ENCODE measurements at regions not wholly inside any gene's neighbourhood (a gene's known extent, or its start where the extent isn't known, plus 50 kb on each side); places are given as distances from the start of the nearest gene placed in this dataset.

- DNase-seq = no peak
These were observed 349.0 kb downstream of the PCDH7 start for GRCh38 chr4:31069151-31069550.

DNA sequence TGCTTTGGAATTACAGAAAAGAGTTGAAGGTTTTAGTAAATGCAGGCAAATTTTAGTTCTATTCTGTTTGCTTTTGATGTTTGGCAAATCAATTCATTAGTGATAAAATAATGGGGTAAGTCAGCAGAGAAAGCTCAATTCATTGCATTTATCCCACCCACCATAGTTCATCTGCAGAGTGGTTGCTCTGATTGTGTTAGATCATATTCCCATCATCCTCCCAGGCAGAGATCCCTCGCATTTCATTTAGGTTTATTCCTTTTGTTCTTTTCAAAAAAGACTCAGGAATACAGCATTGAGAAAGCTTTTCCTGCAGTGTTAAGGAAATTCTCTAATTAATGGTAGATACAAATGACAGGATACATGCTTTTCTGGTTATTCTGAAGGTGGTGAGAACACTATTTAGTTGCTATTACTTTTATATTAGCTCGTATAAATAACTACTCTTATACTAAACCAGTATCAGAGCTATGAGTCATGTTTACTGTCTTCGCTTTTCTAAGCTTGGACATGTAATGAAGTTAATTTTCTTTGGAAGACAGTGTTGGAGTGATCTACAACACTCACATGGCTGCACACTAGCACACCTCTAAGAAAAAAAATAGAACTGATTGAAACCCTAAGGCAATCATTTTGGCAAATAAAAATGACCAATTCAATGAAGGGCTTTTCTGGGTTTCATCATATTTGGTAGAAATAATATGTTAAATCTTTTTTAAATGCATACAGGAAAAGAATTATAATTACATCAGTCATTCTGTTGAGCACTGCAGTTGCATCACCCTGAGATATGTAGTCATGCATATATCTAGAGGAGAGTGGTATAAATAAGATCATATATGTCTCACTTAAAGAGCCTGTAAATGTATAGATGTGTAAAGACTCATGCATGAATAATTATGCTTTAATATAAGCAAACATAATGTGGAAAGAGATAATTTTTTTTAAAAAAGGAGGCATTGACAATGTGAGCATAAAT is 351.6 kb downstream of the PCDH7 start:
- no peak for DNase-seq

GRCh38 chr4:31075969-31076368 is 355.8 kb downstream of the PCDH7 start:
- DNase-seq = no peak

DNA sequence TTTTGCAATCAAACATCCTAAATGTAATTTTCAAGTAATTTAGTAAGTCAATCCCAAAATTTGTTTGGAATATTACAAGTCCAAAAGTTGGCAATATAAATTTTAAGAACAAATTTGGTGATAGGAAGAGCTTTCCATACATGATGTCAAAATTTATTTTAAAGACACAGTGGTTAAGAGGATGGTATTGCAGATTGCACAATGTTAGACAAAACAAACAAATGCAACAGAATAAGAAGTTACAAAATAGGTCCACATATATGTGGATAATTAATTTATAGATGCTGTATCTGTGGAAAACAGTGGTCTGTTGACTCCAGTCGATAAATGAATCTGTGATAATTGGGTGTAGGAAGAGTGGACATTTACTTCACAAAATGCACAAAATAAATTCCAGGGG is 358.5 kb downstream of the PCDH7 start:
- no peak for DNase-seq

DNA sequence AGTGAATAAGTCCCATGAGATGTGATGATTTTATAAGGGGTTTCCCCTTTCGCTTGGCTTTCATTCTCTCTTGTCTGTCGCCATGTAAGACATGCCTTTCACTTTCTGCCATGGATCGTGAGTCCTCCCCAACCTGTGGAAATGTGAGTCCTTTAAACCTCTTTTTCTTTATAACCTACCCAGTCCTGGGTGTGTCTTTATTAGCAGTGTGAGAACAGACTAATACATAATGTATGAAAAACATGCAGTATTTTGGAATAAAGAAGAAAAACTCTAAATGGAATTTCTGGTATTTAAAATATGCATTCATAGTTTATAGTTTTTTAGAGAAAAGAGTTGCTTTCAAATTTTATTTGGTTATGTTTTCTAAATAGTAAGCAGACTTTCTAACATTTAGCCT is 360.7 kb downstream of the PCDH7 start:
- no peak for DNase-seq

GRCh38 chr4:31081366-31081765 is 361.2 kb downstream of the PCDH7 start:
- DNase-seq = no peak

DNA sequence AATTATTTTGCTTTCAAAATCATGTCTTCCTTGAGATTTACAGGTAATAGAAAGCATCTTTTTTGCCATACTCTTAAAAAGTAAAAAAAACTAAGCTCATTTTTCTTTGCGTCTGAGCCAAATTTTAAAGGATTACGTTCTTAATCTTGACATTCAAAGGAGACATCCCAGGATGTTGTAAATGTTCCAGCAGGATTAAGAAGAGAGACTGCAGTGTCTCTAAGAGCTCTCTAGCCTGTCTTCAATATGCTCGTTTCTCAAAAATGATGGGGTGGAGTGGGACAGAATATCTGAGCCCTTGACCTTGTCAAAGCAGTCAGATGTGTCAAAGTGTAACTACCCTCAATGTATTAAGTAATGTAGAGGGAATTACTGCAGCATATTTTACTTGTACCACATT is 363.3 kb downstream of the PCDH7 start:
- no peak for DNase-seq

GRCh38 chr4:31084806-31085416 is 364.7 kb downstream of the PCDH7 start:
- no peak for DNase-seq

DNA sequence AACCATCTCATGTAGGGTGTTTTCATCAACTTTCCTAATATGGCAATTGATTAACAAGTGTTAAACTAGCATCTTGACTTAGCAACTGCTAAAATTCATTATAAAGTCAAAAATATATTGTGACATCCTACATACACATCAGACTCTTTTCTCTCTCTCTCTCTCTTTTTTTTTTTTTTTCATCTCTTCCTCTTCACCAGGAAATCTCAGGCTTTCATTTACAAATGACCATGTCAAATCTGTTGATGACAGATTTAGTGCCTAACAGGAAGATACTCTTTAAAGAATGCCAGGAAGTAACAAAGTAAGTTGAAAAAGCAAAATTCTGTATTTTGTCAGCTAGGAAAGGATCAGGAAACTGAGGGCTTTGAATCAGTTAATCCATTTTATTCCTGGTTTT is 365.5 kb downstream of the PCDH7 start:
- DNase-seq = no peak

- no peak for DNase-seq
These were observed 366.7 kb downstream of the PCDH7 start for GRCh38 chr4:31086756-31087330.

DNA sequence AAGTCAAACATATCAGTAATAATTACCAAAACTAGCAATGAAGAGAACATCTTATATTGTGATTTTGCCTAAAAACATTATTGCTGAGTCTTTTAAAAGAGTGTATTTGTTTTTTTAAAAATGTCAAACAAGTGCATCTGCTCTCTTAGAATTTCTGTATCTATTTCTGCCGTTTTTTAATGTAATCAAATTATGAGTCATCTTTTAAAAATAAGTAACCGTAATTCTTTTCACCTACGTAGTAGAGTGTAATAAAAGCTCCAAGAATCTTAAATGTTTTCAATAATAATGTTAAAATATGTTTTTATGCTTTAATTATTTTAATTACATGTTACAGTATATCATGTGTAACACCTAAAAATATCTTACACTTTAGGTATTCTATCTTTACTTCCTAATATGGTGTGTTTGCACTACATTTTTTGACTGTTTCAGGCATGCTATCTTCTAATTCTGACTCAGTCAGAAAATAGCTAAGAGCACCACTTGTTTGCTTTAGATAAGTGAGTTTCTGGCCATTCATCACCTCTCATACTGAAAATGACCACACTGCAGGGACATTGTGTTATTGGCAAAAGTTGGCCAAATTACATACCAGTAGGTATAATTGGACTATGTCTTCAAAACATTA is 368.5 kb downstream of the PCDH7 start:
- no peak for DNase-seq

DNA sequence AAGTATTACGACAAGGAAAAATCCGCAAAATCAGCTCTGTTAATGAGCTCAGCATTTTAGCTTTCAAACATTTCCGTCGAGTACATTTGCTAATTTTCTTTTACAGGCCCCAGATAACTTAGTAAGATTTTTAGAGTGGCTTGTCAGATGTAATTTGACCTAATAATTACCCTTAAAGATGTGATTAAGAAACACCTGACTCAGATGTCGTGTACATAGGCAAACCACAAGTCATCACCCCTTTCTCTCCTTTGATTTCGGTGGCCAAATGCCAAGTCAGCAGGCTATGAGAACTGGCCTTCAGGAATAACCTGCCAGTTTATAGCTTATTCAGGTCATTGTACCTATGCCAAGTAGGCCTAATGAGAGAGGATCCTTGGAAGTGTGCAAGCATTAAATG is 369.6 kb downstream of the PCDH7 start:
- DNase-seq = no peak

DNA sequence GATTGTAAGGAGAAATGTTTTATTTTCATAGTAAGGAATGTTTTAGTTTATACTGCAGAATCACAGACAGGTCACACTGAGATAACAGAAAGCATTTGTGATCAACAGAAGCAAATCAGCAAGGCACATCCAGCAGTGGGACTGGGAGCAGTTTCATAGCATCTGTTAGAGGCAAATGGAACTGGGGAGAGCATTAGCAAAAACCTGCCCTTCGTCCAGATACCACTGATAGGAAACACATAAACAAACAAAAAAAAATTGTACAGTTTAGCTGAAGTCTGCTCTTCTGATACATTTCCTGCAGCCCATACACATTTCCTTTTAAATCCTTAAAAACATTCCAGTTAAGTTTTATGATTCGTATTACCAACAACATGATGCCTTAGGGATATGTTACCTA is 374.3 kb downstream of the PCDH7 start:
- no peak for DNase-seq

- no peak for DNase-seq
These were observed 377.8 kb downstream of the PCDH7 start for GRCh38 chr4:31097999-31098398.

- no peak for DNase-seq
These were observed 380.4 kb downstream of the PCDH7 start for GRCh38 chr4:31100536-31100935.

GRCh38 chr4:31104043-31104442 is 383.9 kb downstream of the PCDH7 start:
- DNase-seq = no peak

- DNase-seq = no peak
These were observed 384.4 kb downstream of the PCDH7 start for GRCh38 chr4:31104577-31104976.

DNA sequence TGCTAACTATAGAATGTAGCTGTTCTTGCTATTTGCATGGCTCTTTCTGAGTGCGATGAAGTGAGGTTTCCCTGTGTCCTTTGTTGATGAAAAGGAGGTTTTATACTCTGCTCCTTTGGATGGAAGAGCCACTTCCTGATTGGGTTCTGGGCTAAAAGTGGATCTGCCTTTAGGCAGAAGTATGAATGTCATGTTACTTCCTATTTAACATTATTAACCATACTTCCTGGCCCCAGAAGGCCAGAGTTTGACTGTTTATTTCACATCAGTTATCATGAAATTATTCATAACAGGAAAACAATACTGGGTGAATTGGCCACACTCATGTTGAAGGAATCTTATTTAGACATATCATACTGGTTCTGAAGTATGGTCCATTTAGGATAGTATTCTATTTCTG is 386.2 kb downstream of the PCDH7 start:
- no peak for DNase-seq

DNA sequence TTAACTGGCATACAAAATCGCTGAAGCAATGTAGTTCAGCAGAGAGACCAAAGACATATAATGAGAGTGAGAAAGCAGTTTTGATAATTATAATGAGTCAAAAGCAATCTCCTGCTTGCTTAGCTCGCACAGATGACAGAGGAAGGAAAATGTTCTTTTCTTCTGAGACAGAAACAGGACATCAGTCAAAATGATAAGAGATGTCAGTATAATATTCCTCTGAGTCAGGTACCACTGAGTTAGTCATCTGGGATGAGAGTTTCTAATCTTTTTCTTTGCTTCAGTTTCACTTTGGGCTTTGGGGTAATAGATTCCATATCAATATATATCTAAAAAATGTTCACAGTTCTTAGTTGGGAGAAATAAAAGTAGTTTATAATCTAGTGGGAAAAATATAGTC is 387.2 kb downstream of the PCDH7 start:
- DNase-seq = no peak

DNA sequence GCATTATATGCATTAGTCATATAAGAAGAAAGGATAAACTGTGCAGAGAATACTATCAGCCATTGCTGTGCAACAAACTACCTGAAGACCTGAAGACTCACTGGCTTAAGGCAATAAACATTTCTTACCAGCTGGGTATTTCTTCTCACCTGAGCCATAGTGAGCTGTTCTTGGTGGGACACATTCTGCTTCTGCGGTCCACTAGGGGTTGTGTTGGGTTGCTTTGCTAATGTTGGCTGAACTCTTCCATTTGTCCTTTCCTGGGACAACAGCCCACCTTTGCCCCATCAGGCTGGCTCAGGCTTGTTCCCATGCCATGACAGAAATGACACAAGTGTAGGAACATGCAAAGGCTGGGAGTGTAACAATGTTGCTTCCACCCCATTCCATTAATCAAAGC is 388.6 kb downstream of the PCDH7 start:
- no peak for DNase-seq

DNA sequence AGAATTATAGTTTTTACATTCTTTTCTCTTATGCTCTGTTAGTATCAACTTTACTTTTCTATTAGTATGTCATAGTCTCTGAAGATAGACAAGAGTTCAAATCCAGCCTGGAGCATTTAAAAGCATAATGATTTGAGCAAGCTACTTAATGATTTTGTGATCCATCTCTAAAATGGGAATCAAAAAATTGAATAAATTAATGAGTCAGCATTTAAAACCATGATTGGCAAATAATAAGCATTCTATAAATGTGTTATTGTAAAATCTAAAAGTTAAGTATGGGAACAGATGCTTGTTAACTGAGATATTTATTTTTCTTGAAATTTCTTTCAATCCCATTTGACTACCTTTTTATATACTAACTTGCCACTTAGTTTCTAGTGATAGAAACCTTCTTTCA is 391.6 kb downstream of the PCDH7 start:
- no peak for DNase-seq

DNA sequence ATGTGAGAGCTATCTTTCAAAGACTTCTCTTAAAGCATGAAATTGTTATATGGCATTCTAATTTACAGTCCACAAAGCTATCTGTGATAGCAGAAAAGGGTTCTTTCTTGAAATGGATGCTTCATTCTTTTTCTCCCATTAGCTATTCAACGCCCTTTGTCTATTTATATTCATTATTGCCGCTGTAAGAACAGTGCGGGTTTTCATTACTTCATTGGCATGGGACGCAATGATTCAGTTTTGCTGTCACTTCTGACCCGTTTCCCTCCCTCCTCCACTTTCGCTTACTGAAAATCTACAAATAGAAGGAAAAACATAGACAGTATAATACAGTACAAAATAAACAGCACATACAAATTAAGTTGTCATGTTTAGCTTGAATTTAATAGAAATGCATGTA is 394.6 kb downstream of the PCDH7 start:
- no peak for DNase-seq

DNA sequence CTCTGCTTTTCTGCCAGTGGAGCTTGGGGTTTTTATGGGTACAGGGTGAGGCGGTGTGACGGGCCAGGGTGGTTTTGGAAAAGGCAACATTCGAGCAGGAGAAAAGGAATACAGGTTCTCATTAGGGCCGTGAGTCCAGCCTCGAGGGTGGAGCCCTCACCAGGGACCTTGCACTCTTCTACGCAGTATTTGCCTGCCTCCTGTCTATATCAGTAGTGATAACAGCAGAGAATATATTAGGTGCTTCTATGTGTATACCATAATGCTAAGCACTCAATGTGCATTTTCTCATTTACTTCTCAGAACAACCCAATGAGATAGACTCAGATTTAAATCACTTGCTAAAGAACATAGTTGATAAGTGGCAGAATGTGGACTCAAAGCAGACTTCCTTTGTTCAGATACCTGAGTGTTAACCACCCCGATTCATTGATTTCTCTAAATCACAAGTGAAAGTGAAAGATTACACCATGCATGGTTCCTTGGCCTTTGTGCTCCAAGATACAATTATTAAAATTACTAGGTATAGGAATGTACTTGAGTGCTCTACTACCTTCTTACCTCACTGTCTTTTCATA is 403.9 kb downstream of the PCDH7 start:
- DNase-seq = no peak

Data from NCI-H2171 treated with DMSO at 0.1 percent for 48 hours (cell line).